ENCODE measurements at regions not wholly inside any gene's neighbourhood (a gene's known extent, or its start where the extent isn't known, plus 50 kb on each side); places are given as distances from the start of the nearest gene placed in this dataset.
"Not testable (repeated sequence)": the region's sequence is repeated elsewhere in the genome, so short reads cannot be mapped to it uniquely, and the experiment has no call there.

DNA sequence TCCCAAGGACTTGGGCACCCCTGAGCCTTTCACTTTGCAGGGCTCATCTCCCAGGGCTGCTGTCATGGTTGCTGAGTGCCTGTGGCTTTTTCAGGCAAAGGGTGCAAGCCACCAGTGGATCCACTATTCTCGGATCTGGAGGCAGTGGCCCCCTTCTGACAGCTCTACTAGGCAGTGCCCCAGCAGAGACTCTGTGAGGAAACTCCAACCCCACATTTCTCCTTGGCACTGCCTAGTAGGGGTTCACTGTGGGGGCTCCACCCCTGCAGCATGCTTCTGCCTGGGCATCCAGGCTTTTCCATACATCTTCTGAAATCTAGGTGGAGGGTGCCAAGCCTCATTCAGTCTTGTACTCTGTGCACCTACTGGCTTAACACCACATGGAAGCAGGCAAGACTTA is 675.0 kb upstream of the MBL2 start:
- ATAC-seq (no peak), DNase-seq (no peak)
- POLR2A ChIA-PET = no interaction called here
- Mint-ChIP-seq H3K4me1 (ENCODE audit: low read depth) (no peaks in the 10 kb centered on the region), H3K36me3 (ENCODE audit: low read depth) (no peaks in the 10 kb centered on the region), H3K27ac (no peak overlapping the region), H3K4me3 (no peak overlapping the region), H3K27me3 (no peaks in the 10 kb centered on the region), H3K9me3 (peaks cover 6% of the 10 kb centered on the region)
- intact Hi-C loops (cut with micrococcal nuclease) = no loop called here
- TF ChIP-seq, protein P1, sequence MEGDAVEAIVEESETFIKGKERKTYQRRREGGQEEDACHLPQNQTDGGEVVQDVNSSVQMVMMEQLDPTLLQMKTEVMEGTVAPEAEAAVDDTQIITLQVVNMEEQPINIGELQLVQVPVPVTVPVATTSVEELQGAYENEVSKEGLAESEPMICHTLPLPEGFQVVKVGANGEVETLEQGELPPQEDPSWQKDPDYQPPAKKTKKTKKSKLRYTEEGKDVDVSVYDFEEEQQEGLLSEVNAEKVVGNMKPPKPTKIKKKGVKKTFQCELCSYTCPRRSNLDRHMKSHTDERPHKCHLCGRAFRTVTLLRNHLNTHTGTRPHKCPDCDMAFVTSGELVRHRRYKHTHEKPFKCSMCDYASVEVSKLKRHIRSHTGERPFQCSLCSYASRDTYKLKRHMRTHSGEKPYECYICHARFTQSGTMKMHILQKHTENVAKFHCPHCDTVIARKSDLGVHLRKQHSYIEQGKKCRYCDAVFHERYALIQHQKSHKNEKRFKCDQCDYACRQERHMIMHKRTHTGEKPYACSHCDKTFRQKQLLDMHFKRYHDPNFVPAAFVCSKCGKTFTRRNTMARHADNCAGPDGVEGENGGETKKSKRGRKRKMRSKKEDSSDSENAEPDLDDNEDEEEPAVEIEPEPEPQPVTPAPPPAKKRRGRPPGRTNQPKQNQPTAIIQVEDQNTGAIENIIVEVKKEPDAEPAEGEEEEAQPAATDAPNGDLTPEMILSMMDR (IDR thresholded peaks at IDR 0.05) = no peak
- CTCF ChIA-PET = no interaction called here

DNA sequence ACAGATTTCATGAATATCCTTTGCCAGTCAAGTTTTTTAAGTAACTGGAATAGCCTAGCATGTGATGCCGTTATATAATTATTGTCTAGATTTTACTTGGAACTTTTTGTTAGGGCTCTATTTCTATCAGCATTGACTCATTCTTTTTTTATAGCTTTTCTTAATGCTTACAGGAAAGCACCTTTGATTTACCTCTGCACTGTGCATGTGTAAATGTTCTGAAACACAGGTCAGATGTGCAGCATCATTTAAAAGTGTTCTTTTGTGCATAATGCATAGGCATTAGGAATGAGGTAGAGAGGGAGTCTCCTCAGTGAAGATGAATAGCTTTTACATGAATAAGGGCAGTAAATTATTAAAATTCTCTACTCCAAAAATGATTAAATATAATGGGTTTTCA is 669.3 kb upstream of the MBL2 start:
- CTCF ChIA-PET = interaction anchor here (1.1 kb wide), 1 partner anchor 8 kb away, joined by 3 read pairs; no protein-coding TSS in a partner anchor
- peaks cover 7% of the 10 kb centered on the region for H3K9me3 Mint-ChIP-seq
- no peaks in the 10 kb centered on the region for H3K4me1 Mint-ChIP-seq (ENCODE audit: low read depth)
- no peak overlapping the region for H3K4me3 Mint-ChIP-seq
- H3K27ac Mint-ChIP-seq = no peak overlapping the region
- no peaks in the 10 kb centered on the region for H3K27me3 Mint-ChIP-seq
- ATAC-seq (no peak), DNase-seq (no peak)
- no peaks in the 10 kb centered on the region for H3K36me3 Mint-ChIP-seq (ENCODE audit: low read depth)
- intact Hi-C loops (cut with micrococcal nuclease) = no loop called here
- TF ChIP-seq, protein P1 (IDR thresholded peaks at IDR 0.05) = no peak
- POLR2A ChIA-PET = no interaction called here

DNA sequence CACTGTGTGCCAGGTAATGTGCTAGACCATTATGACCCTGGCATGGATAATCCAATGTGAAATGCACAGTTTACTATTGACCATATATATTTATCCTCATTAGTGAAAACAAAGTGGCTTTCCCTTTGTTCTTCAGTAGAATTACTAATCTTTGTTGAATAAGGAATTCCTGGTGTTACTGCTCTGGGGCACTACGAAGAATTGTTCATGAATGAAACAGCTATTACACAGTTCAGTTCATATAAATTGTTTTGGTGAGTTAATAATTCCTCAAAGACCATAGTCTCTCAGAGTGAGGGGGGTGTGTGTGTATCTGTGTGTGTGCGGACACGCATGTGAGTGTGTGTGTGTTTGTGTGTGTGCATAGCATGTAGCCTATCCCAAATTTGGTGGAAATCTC is 668.0 kb upstream of the MBL2 start:
- H3K27me3 Mint-ChIP-seq = no peaks in the 10 kb centered on the region
- H3K27ac Mint-ChIP-seq = no peak overlapping the region
- CTCF ChIA-PET = no interaction called here
- peaks cover 9% of the 10 kb centered on the region for H3K9me3 Mint-ChIP-seq
- H3K4me1 Mint-ChIP-seq (ENCODE audit: low read depth) = no peaks in the 10 kb centered on the region
- no peak overlapping the region for H3K4me3 Mint-ChIP-seq
- TF ChIP-seq, protein P1 (IDR thresholded peaks at IDR 0.05) = no peak
- H3K36me3 Mint-ChIP-seq (ENCODE audit: low read depth) = no peaks in the 10 kb centered on the region
- POLR2A ChIA-PET = no interaction called here
- no peak for ATAC-seq
- no peak for DNase-seq
- intact Hi-C loops (cut with micrococcal nuclease) = no loop called here

DNA sequence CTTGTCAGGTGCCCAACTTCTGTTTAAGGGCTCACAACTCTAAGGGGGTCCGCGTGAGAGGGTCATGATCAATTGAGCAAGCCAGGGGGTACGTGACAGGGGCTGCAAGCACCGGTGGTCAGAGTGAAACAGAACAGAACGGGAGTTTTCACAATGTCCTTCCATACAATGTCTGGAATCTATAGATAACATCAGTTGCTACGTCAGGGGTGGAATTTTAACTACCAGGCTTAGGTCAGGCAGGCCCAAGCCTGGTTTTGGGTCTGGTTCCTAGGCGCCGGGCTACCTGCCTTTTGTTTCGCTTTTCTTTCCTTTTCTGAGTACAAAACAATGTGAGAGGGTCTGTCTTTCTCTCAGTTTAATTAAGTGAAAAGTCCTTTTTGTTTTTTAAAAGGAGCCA is 666.5 kb upstream of the MBL2 start:
- H3K27me3 Mint-ChIP-seq; H3K27ac Mint-ChIP-seq; POLR2A ChIA-PET; DNase-seq; H3K36me3 Mint-ChIP-seq (ENCODE audit: low read depth); H3K4me1 Mint-ChIP-seq (ENCODE audit: low read depth); H3K4me3 Mint-ChIP-seq; intact Hi-C loops (cut with micrococcal nuclease); CTCF ChIA-PET; H3K9me3 Mint-ChIP-seq; ATAC-seq: not testable (repeated sequence)

DNA sequence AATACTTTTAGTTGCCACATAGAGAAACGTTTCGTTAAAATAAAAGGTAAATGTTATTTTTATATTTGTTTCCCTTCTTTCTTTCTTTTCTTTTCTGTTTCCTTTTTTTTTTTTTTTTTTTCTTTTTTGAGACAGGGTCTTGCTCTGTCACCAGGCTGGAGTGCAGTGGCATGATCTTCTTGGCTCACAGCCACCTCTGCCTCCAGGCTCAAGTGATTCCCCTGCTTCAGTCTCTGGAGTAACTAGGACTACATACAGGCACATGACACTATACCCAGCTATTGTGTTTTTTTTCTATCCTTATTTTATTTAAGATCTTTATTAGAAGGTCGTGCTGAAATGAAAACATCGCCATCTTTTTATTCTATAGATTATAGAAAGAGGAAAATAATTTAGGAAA is 661.8 kb upstream of the MBL2 start:
- Mint-ChIP-seq H3K4me3 (no peak overlapping the region), H3K4me1 (ENCODE audit: low read depth) (no peaks in the 10 kb centered on the region), H3K9me3 (peaks cover 6% of the 10 kb centered on the region), H3K27me3 (no peaks in the 10 kb centered on the region), H3K27ac (no peak overlapping the region), H3K36me3 (ENCODE audit: low read depth) (no peaks in the 10 kb centered on the region)
- ChIA-PET POLR2A (no interaction called here), CTCF (no interaction called here)
- DNase-seq (no peak), ATAC-seq (no peak)
- intact Hi-C loops (cut with micrococcal nuclease) = no loop called here
- TF ChIP-seq, protein P1 (IDR thresholded peaks at IDR 0.05) = no peak

DNA sequence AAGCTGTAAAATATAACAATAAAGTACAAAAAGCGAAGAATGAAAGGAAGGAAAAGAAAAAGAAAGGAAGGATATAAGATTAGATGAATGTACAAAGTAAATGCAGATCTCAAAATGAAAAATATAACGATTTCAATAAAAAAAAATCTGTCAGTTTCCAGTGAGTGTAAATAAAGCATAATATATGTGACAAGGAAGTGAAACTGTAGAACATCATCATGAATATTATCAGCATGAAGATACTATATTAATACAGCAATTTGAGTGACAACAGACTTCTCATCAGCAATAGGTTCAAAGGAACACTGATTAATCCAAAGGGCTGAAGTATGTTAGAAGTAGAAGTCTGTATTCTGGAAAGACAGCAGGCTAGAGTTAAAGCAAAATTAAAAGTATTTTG is 659.5 kb upstream of the MBL2 start:
- Mint-ChIP-seq H3K4me3 (no peak overlapping the region), H3K27me3 (no peaks in the 10 kb centered on the region), H3K36me3 (ENCODE audit: low read depth) (no peaks in the 10 kb centered on the region), H3K27ac (no peak overlapping the region), H3K9me3 (peaks cover 4% of the 10 kb centered on the region), H3K4me1 (ENCODE audit: low read depth) (no peaks in the 10 kb centered on the region)
- ATAC-seq (no peak), DNase-seq (no peak)
- TF ChIP-seq, protein P1 (IDR thresholded peaks at IDR 0.05) = no peak
- ChIA-PET POLR2A (no interaction called here), CTCF (no interaction called here)
- intact Hi-C loops (cut with micrococcal nuclease) = no loop called here
